K562 (cell line): ENCODE measurements at regions not wholly inside any gene's neighbourhood (a gene's known extent, or its start where the extent isn't known, plus 50 kb on each side); places are given as distances from the start of the nearest gene placed in this dataset.

ENCODE experiments used
- CHD2 ChIP-seq: IDR thresholded peaks from 2 replicates; pipeline ENCODE4 v1.6.1; 2011; ENCODE audit warnings: low read depth, low read length
- ETV6 ChIP-seq, 3 experiments: fragments of 150-350 bp in 1 of 3; sonication (generic) in 1 of 3; formaldehyde crosslinking in 1 of 3; IDR thresholded peaks; 2 replicates each; pipeline versions ENCODE4 v1.6.1 to v1.8.0; 2014 to 2022; ENCODE audit warnings: borderline replicate concordance in 2 of 3, low read depth in 2 of 3, antibody characterized with exemption in 1 of 3, low read length in 1 of 3, mild to moderate bottlenecking in 1 of 3, missing genetic modification reagents in 1 of 3
- EZH2 ChIP-seq: IDR thresholded peaks from 2 replicates; pipeline ENCODE4 v1.6.1; 2012; ENCODE audit warnings: low read depth, mild to moderate bottlenecking, inconsistent platforms, low read length, borderline replicate concordance
- HCFC1 ChIP-seq: IDR thresholded peaks from 2 replicates; pipeline ENCODE4 v1.6.1; 2012; ENCODE audit warnings: low read depth, low read length, improper control_type of control experiment
- HMBOX1 ChIP-seq: sonication (generic); IDR thresholded peaks from 2 replicates; pipeline ENCODE4 v1.6.1; 2016
- KAT2B ChIP-seq: IDR thresholded peaks from one replicate; pipeline ENCODE4 v1.6.1; 2012; ENCODE audit warnings: low read depth, mild to moderate bottlenecking, control low read depth, inconsistent platforms, low read length, moderate library complexity
- MXI1 ChIP-seq: IDR thresholded peaks from 2 replicates; pipeline ENCODE4 v1.6.1; 2011; ENCODE audit warnings: low read depth, mild to moderate bottlenecking, improper control_type of control experiment, low read length
- MYC ChIP-seq, 2 experiments: fragments of 250-450 bp in 1 of 2; sonication (Bioruptor Pico) in 1 of 2; IDR thresholded peaks; 2 replicates each; pipeline versions ENCODE4 v1.5.1 to v1.6.1; 2012 to 2021; ENCODE audit warnings: low read depth in 2 of 2, borderline replicate concordance in 1 of 2, improper control_type of control experiment in 1 of 2, low read length in 1 of 2, mild to moderate bottlenecking in 1 of 2, moderate library complexity in 1 of 2
- NBN ChIP-seq: fragments of 450-650 bp; IDR thresholded peaks from 2 replicates; pipeline ENCODE4 v1.6.1; 2016; ENCODE audit warnings: low read depth, mild to moderate bottlenecking
- ZNF583 ChIP-seq: fragments of 250-450 bp; sonication (Bioruptor Pico); IDR thresholded peaks from 2 replicates; pipeline ENCODE4 v1.4.0; 2020
- ZNF785 ChIP-seq: fragments of 250-450 bp; sonication (Bioruptor Pico); IDR thresholded peaks from 2 replicates; pipeline ENCODE4 v1.4.0; 2020; ENCODE audit warnings: mild to moderate bottlenecking
- TF ChIP-seq, protein P1 (sequence below), 2 experiments: fragments of 450-650 bp; formaldehyde crosslinking in 1 of 2; IDR thresholded peaks; 2 replicates each; pipeline versions ENCODE4 v1.4.0 to v1.6.1; 2014 to 2020; ENCODE audit warnings: mild to moderate bottlenecking in 2 of 2, borderline replicate concordance in 1 of 2, low read depth in 1 of 2
- TF ChIP-seq, protein P2 (sequence below), 3 experiments: IDR thresholded peaks in 2 of 3; conservative IDR thresholded peaks in 1 of 3; 2 replicates each; pipeline ENCODE4 v1.5.1; 2011 to 2012; ENCODE audit warnings: low read length in 3 of 3, mild to moderate bottlenecking in 3 of 3, control low read depth in 2 of 3, improper control_type of control experiment in 1 of 3, inconsistent platforms in 1 of 3, low read depth in 1 of 3, mixed read lengths in 1 of 3, moderate library complexity in 1 of 3; ENCODE audit not compliant: insufficient read depth in 2 of 3

GRCh38 chr16:25608002-25608401 is 83.8 kb upstream of the HS3ST4 start:
- TF ChIP-seq ETV6 (IDR thresholded peaks at IDR 0.05; ENCODE audit: borderline replicate concordance in 1 of 2, low read depth in 2 of 2, low read length in 1 of 2): no peak
- TF ChIP-seq ETV6 (CRISPR knock-in tag; IDR thresholded peaks at IDR 0.05; ENCODE audit: borderline replicate concordance): no peak
- no peak for TF ChIP-seq NBN
- TF ChIP-seq CHD2: no peak
- no peak for TF ChIP-seq KAT2B
- no peak for TF ChIP-seq HMBOX1
- no peak for TF ChIP-seq ZNF583 (CRISPR knock-in tag)
- TF ChIP-seq HCFC1: no peak
- TF ChIP-seq ZNF785 (CRISPR knock-in tag): no peak
- TF ChIP-seq MYC (IDR thresholded peaks at IDR 0.05; ENCODE audit: low read depth, low read length): no peak
- TF ChIP-seq MYC (CRISPR knock-in tag; IDR thresholded peaks at IDR 0.05; ENCODE audit: borderline replicate concordance, low read depth): no peak
- TF ChIP-seq, protein P1, sequence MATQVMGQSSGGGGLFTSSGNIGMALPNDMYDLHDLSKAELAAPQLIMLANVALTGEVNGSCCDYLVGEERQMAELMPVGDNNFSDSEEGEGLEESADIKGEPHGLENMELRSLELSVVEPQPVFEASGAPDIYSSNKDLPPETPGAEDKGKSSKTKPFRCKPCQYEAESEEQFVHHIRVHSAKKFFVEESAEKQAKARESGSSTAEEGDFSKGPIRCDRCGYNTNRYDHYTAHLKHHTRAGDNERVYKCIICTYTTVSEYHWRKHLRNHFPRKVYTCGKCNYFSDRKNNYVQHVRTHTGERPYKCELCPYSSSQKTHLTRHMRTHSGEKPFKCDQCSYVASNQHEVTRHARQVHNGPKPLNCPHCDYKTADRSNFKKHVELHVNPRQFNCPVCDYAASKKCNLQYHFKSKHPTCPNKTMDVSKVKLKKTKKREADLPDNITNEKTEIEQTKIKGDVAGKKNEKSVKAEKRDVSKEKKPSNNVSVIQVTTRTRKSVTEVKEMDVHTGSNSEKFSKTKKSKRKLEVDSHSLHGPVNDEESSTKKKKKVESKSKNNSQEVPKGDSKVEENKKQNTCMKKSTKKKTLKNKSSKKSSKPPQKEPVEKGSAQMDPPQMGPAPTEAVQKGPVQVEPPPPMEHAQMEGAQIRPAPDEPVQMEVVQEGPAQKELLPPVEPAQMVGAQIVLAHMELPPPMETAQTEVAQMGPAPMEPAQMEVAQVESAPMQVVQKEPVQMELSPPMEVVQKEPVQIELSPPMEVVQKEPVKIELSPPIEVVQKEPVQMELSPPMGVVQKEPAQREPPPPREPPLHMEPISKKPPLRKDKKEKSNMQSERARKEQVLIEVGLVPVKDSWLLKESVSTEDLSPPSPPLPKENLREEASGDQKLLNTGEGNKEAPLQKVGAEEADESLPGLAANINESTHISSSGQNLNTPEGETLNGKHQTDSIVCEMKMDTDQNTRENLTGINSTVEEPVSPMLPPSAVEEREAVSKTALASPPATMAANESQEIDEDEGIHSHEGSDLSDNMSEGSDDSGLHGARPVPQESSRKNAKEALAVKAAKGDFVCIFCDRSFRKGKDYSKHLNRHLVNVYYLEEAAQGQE (IDR thresholded peaks at IDR 0.05; ENCODE audit: borderline replicate concordance): no peak
- TF ChIP-seq, protein P1 (CRISPR knock-in tag; IDR thresholded peaks at IDR 0.05; ENCODE audit: low read depth): no peak
- no peak for TF ChIP-seq EZH2
- TF ChIP-seq, protein P2, sequence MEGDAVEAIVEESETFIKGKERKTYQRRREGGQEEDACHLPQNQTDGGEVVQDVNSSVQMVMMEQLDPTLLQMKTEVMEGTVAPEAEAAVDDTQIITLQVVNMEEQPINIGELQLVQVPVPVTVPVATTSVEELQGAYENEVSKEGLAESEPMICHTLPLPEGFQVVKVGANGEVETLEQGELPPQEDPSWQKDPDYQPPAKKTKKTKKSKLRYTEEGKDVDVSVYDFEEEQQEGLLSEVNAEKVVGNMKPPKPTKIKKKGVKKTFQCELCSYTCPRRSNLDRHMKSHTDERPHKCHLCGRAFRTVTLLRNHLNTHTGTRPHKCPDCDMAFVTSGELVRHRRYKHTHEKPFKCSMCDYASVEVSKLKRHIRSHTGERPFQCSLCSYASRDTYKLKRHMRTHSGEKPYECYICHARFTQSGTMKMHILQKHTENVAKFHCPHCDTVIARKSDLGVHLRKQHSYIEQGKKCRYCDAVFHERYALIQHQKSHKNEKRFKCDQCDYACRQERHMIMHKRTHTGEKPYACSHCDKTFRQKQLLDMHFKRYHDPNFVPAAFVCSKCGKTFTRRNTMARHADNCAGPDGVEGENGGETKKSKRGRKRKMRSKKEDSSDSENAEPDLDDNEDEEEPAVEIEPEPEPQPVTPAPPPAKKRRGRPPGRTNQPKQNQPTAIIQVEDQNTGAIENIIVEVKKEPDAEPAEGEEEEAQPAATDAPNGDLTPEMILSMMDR (IDR thresholded peaks at IDR 0.05 in 2 of 3, conservative IDR thresholded peaks at IDR 0.05 in 1 of 3; ENCODE audit: insufficient read depth in 2 of 3, low read depth in 1 of 3, low read length in 3 of 3): no peak
- no peak for TF ChIP-seq MXI1
